Kidney (tissue), 13 donors: ENCODE measurements at regions not wholly inside any gene's neighbourhood (a gene's known extent, or its start where the extent isn't known, plus 50 kb on each side); places are given as distances from the start of the nearest gene placed in this dataset.
A peak's percentile ranks its signal among the peaks of the same experiment; 100 is the strongest.
"Not testable (repeated sequence)": the region's sequence is repeated elsewhere in the genome, so short reads cannot be mapped to it uniquely, and the experiment has no call there.

Experiments
- DNase-seq, 5 donors: peaks; one replicate each; pipeline ENCODE4 v3.0.0-alpha.2; 2013 to 2020
- FAIRE-seq: peaks from 2 replicates; lab custom pipeline; 2012; peaks lifted over from hg19 to GRCh38; lab: Jason Lieb, UNC
- H3K27ac ChIP-seq, 2 donors: one replicate each; pipeline ENCODE4 v1.7.0; 2013; ENCODE audit warnings: low read depth in 2 of 2, low read length in 2 of 2, inconsistent platforms in 1 of 2
- H3K27me3 ChIP-seq: one replicate; pipeline ENCODE4 v1.7.1; 2013; ENCODE audit warnings: low read length, inconsistent platforms; ENCODE audit not compliant: control insufficient read depth, insufficient read depth
- H3K36me3 ChIP-seq, 3 donors: one replicate each; pipeline versions ENCODE4 v1.7.0 to v1.7.1; 2013; ENCODE audit warnings: low read length in 3 of 3, control low read depth in 1 of 3, inconsistent platforms in 1 of 3; ENCODE audit not compliant: insufficient read depth in 3 of 3, control insufficient read depth in 2 of 3
- H3K4me1 ChIP-seq, 3 donors: one replicate each; pipeline versions ENCODE4 v1.7.0 to v1.7.1; 2013; ENCODE audit warnings: low read length in 3 of 3, inconsistent platforms in 1 of 3, low read depth in 1 of 3; ENCODE audit not compliant: control insufficient read depth in 2 of 3, insufficient read depth in 2 of 3
- H3K4me3 ChIP-seq, 3 donors: one replicate each; pipeline versions ENCODE4 v1.7.0 to v1.8.1; 2013; ENCODE audit warnings: low read length in 3 of 3, control low read depth in 1 of 3, inconsistent platforms in 1 of 3
- H3K9ac ChIP-seq, 3 donors: one replicate each; pipeline versions ENCODE4 v1.7.0 to v1.7.1; 2013; ENCODE audit warnings: low read length in 3 of 3, control low read depth in 1 of 3, inconsistent platforms in 1 of 3
- H3K9me3 ChIP-seq, 3 donors: one replicate each; pipeline versions ENCODE4 v1.7.0 to v1.7.1; 2013; ENCODE audit warnings: low read length in 3 of 3, control low read depth in 1 of 3, inconsistent platforms in 1 of 3; ENCODE audit not compliant: control insufficient read depth in 2 of 3, insufficient read depth in 1 of 3
- intact Hi-C: fragments of 100-400 bp; cut with DNase I; formaldehyde crosslinking; loops from one replicate; pipeline ENCODE4 v1.11.1; 2022
- TF ChIP-seq, protein P1 (sequence below): IDR thresholded peaks from 3 replicates; pipeline ENCODE4 v1.5.1; 2012; ENCODE audit warnings: mild to moderate bottlenecking, moderate library complexity, borderline replicate concordance; ENCODE audit not compliant: insufficient read depth; ENCODE audit errors: extremely low read depth
- donor health status: control.
- donor health status: control.
- donor health status: control.
- donor health status: control.
- donor health status: control.
- donor health status: DM: yes; HTN: yes; CAD: no.
- donor health status: Normal renal cell carcinoma (clear cell type).

DNA sequence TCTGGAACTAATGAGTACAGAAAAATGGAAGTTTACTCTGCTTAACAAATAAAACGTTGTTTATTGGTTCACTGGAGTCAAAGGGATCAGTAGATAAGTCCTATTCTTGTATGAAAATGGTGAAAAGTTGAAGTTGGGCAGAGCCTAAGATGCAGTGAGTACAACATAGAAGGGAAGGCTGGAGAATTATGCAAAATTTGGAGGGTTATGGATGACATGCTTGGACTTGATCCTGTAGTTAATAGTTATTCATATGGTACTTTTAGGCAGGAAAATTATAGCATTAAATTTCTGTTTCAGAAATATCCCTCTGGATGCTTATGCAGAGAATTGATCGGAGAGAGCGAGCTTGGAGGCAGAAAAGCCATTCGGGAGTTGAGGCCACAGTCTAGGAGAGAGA, 167.6 kb downstream of the KCNS3 start:
- no peaks in the 10 kb centered on the region for H3K27me3 ChIP-seq
- intact Hi-C loops = no loop called here
- no peaks in the 10 kb centered on the region for H3K9me3 ChIP-seq
- H3K27ac ChIP-seq = no peak overlapping the region
- no peaks in the 10 kb centered on the region for H3K36me3 ChIP-seq
- TF ChIP-seq, protein P1, sequence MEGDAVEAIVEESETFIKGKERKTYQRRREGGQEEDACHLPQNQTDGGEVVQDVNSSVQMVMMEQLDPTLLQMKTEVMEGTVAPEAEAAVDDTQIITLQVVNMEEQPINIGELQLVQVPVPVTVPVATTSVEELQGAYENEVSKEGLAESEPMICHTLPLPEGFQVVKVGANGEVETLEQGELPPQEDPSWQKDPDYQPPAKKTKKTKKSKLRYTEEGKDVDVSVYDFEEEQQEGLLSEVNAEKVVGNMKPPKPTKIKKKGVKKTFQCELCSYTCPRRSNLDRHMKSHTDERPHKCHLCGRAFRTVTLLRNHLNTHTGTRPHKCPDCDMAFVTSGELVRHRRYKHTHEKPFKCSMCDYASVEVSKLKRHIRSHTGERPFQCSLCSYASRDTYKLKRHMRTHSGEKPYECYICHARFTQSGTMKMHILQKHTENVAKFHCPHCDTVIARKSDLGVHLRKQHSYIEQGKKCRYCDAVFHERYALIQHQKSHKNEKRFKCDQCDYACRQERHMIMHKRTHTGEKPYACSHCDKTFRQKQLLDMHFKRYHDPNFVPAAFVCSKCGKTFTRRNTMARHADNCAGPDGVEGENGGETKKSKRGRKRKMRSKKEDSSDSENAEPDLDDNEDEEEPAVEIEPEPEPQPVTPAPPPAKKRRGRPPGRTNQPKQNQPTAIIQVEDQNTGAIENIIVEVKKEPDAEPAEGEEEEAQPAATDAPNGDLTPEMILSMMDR = no peak
- peaks cover 0 to 6% (median 2%) of the 10 kb centered on the region in 3 donors for H3K4me1 ChIP-seq
- FAIRE-seq = no peak
- no peak overlapping the region for H3K4me3 ChIP-seq
- no peak overlapping the region for H3K9ac ChIP-seq
- no peak for DNase-seq

DNA sequence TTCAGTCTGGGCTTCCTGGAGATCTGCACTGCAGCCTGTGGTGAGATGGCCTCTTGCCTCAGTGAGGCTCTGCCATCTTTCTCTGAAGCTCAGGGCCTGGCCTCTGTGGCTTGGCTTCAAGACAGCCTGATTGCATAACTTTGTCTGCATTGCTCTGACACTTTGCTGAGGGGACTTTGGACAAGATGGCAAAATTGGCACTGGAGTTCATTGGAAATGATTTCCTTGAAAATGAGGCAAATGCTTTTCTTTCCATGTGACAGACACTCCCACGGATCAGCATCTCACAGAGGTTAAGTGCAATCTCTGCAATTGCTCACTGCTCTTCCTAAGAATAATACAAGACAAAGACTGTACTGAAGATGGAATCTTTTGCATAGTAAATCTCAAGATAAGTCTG, 166.8 kb downstream of the KCNS3 start:
- Histone ChIP-seq H3K36me3 (no peaks in the 10 kb centered on the region), H3K9me3 (no peaks in the 10 kb centered on the region), H3K9ac (no peak overlapping the region), H3K27ac (no peak overlapping the region), H3K4me3 (no peak overlapping the region), H3K4me1 (peaks cover 0 to 6% (median 2%) of the 10 kb centered on the region in 3 donors), H3K27me3 (no peaks in the 10 kb centered on the region)
- no peak for FAIRE-seq
- intact Hi-C loops = no loop called here
- DNase-seq = peak in 2 of 5 donors; percentile 8 to 17
- TF ChIP-seq, protein P1 = no peak

DNA sequence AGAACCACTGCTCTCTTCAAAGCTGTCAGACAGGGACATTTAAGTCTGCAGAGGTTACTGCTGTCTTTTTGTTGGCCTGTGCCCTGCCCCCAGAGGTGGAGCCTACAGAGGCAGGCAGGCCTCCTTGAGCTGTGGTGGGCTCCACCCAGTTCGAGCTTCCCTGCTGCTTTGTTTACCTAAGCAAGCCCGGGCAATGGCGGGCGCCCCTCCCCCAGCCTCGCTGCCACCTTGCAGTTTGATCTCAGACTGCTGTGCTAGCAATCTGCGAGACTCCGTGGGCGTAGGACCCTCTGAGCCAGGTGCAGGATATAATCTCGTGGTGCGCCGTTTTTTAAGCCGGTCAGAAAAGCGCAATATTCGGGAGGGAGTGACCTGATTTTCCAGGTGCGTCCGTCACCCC, 138.9 kb downstream of the KCNS3 start:
- H3K27ac ChIP-seq, H3K4me3 ChIP-seq, H3K9ac ChIP-seq, H3K36me3 ChIP-seq, H3K9me3 ChIP-seq, DNase-seq, H3K4me1 ChIP-seq, FAIRE-seq, H3K27me3 ChIP-seq, intact Hi-C loops: not testable (repeated sequence)

GRCh38 chr2:18009891-18010290, 131.4 kb downstream of the KCNS3 start:
- H3K4me1 ChIP-seq = no peaks in the 10 kb centered on the region
- intact Hi-C loops = no loop called here
- no peak for FAIRE-seq

More at GRCh38 chr2:18009891-18010290, 131.4 kb downstream of the KCNS3 start:
- H3K9ac ChIP-seq = no peak overlapping the region
- no peaks in the 10 kb centered on the region for H3K9me3 ChIP-seq
- no peak for DNase-seq
- no peaks in the 10 kb centered on the region for H3K36me3 ChIP-seq
- H3K27ac ChIP-seq = no peak overlapping the region
- H3K27me3 ChIP-seq = no peaks in the 10 kb centered on the region
- H3K4me3 ChIP-seq = no peak overlapping the region
- TF ChIP-seq, protein P1 = no peak
